Lower leg skin (tissue), 4 donors: ENCODE measurements at regions not wholly inside any gene's neighbourhood (a gene's known extent, or its start where the extent isn't known, plus 50 kb on each side); places are given as distances from the start of the nearest gene placed in this dataset.

Experiments used
- DNase-seq, 2 donors: peaks; one replicate each; pipeline ENCODE4 v3.0.0-alpha.2; 2019; ENCODE audit warnings: low spot score in 2 of 2
- H3K4me3 ChIP-seq: fragments of 200-600 bp; sonication (generic); 2 replicates; pipeline ENCODE4 v1.5.1; 2017; ENCODE audit warnings: mild to moderate bottlenecking, low read depth; ENCODE audit not compliant: poor library complexity, severe bottlenecking
- POLR2A ChIP-seq, 2 donors: fragments of 450-650 bp; IDR thresholded peaks; one replicate each; pipeline ENCODE4 v1.6.1; 2016 to 2017; ENCODE audit warnings: antibody characterized with exemption in 2 of 2, mild to moderate bottlenecking in 1 of 2, moderate library complexity in 1 of 2
- WGBS, 2 donors: methylation state at CpG; one replicate each; pipeline ENCODE4 v1.1.5; 2018; 5-methylcytosine and 5-hydroxymethylcytosine counted together
- intact Hi-C: fragments of 100-400 bp; cut with DNase I; formaldehyde crosslinking; loops from one replicate; pipeline ENCODE4 v1.15.0; 2023; ENCODE audit warnings: low total_unique reads
- TF ChIP-seq, protein P1 (sequence below), 3 donors: fragments of 450-650 bp; IDR thresholded peaks; one replicate each; pipeline ENCODE4 v1.5.1; 2016; ENCODE audit warnings: antibody characterized with exemption in 3 of 3, mild to moderate bottlenecking in 3 of 3, moderate library complexity in 2 of 3

DNA sequence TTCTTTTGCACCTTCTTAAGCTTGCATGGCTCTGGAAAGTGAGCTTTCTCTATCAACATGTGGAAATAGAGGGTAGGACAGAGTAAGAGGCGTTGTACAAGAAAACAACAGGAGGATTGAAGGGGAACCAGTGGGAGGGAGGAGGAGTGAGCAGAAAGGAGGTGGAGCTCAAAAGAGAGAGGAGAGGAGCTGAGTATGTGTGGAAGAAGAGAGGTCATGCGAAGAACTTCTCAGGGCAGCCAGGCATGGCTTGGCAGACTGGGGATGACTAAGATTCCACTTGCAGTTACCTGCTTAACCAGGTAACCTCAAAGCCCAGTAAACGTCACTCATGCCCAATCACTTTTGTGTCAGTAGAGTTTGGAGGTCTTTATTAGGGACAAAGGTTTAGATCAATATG lies 105.1 kb downstream of the BCL2L11 start:
- WGBS, 2 donors = 71 to 80% methylated on average over 3 of the region's 3 CpGs
- intact Hi-C loops = no loop called here
- no peak overlapping the region for H3K4me3 ChIP-seq
- no peak for DNase-seq
- no peak for TF ChIP-seq POLR2A (IDR thresholded peaks at IDR 0.05)

DNA sequence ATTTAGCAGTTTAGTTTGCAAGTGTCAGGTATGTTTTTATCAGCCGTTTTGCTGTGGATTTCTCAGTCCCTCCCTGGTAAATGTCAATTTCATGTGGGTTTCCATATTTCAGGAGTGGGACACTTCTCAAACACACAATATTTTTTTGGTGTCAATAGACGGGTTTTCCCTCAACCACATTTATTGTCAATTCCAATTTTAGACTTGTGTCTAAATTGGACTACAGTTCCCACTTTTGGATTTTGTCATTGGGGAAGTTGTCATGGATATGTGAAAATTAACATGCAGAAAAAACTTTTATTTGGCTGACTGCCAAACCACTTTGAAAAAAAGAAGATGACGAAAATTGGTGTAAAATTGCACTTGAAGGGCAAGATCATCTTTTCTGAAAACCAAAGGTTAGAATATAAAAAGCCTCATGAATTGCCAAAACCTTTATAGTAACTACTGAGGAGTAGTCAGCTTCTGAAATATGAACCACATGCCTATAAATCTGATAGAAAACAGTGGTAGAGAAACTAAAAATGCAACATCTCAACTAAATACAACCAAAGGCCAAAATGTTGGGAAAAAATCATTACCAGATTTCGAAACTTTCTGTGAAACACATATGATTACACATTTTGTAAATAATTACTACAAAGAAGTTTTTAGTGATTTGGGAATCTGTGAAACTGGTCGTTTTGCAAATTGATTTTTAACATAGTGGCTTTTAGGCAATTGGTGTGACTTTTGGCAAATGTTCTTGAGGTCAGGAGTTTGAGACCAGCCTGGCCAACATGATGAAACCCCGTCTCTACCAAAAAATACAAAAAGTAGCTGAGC lies 106.4 kb downstream of the BCL2L11 start:
- H3K4me3 ChIP-seq = no peak overlapping the region
- intact Hi-C loops = no loop called here
- TF ChIP-seq, protein P1, sequence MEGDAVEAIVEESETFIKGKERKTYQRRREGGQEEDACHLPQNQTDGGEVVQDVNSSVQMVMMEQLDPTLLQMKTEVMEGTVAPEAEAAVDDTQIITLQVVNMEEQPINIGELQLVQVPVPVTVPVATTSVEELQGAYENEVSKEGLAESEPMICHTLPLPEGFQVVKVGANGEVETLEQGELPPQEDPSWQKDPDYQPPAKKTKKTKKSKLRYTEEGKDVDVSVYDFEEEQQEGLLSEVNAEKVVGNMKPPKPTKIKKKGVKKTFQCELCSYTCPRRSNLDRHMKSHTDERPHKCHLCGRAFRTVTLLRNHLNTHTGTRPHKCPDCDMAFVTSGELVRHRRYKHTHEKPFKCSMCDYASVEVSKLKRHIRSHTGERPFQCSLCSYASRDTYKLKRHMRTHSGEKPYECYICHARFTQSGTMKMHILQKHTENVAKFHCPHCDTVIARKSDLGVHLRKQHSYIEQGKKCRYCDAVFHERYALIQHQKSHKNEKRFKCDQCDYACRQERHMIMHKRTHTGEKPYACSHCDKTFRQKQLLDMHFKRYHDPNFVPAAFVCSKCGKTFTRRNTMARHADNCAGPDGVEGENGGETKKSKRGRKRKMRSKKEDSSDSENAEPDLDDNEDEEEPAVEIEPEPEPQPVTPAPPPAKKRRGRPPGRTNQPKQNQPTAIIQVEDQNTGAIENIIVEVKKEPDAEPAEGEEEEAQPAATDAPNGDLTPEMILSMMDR (IDR thresholded peaks at IDR 0.05) = no peak
- no peak for TF ChIP-seq POLR2A (IDR thresholded peaks at IDR 0.05)
- no peak for DNase-seq
- WGBS, 2 donors = 45 to 55% methylated on average over 6 of the region's 6 CpGs

DNA sequence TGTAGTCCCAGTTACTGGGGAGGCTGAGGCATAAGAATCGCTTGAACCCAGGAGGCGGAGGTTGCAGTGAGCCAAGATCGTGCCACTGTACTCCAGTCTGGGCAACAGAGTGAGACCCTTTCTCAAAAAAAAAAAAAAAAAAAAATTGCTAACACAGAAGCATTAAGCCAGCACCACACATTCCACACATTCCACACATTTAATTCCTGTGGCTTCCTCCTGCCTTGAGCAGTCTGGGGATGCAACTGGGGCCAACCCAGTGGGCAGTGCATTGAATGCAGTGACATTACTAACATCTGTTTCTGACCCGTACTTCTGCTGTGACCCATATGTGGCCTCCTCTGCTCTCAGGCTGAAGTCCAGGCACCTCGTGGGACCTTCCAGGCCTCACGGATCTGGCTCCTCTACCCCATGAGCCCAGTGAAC lies 107.0 kb downstream of the BCL2L11 start:
- intact Hi-C loops = no loop called here
- WGBS, 2 donors = 72 to 83% methylated on average over 6 of the region's 6 CpGs
- no peak for DNase-seq

GRCh38 chr2:111231532-111232252 lies 111.0 kb downstream of the BCL2L11 start:
- 81 to 95% methylated on average over 7 of the region's 7 CpGs for WGBS, 2 donors
- H3K4me3 ChIP-seq = no peak overlapping the region
- intact Hi-C loops = no loop called here
- TF ChIP-seq, protein P1 (IDR thresholded peaks at IDR 0.05) = no peak
- TF ChIP-seq POLR2A (IDR thresholded peaks at IDR 0.05) = no peak
- DNase-seq = no peak

More for the DNA sequence above, 107.0 kb downstream of the BCL2L11 start:
- no peak overlapping the region for H3K4me3 ChIP-seq
- TF ChIP-seq POLR2A (IDR thresholded peaks at IDR 0.05) = no peak
- TF ChIP-seq, protein P1 (IDR thresholded peaks at IDR 0.05) = no peak

GRCh38 chr2:111235192-111236015 lies 114.7 kb downstream of the BCL2L11 start:
- DNase-seq = no peak
- intact Hi-C loops = no loop called here
- H3K4me3 ChIP-seq = no peak overlapping the region
- TF ChIP-seq, protein P1 (IDR thresholded peaks at IDR 0.05) = no peak
- no peak for TF ChIP-seq POLR2A (IDR thresholded peaks at IDR 0.05)
- 45 to 52% methylated on average over 13 of the region's 13 CpGs for WGBS, 2 donors
